ENCODE measurements at regions not wholly inside any gene's neighbourhood (a gene's known extent, or its start where the extent isn't known, plus 50 kb on each side); places are given as distances from the start of the nearest gene placed in this dataset.

DNA sequence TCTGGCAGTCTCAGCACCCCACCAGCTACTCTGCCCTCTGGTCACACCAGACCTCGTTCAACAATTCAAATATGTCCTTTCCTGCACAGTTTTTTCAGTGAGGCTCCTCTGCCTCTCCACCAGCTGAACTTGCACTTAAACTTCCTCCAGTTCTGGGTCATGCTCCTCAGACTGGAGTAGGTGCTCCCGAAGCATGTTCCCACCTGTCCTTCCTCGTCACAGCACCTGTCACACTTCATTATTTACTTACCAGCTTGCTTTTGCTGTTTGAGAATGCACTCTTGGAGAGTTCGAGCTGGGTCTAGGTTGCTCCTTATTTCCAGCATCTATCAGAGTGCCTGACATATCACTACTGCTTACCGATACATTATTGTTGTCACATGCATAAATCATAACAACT, 144.8 kb upstream of the TTC29 start:
- CTCF ChIA-PET: interaction anchor here in 1 of 2 donors (0.5 kb wide), 1 partner anchor 1348 kb away, joined by 3 read pairs; no protein-coding TSS in a partner anchor
- POLR2A ChIA-PET: no interaction called here
- no peaks in the 10 kb centered on the region for H3K9me3 Mint-ChIP-seq

DNA sequence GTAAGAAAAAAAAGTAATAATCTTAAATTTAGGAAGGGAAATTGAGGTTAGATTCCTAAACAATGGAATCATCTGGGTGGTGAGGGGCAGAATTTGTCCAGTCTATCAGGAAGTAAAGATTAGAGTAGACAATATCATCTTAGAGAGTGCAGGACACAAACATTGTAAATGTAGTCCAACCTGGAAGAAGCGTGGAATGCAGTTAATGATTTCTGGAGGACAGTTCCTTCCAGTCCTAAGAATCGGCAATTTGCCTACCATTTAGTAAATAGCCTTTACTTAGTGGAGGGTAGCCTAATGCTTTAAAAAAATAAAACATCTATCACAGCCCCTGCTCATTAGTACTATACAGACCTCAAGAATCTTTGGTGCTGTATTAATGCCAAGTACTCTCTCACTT, 147.5 kb upstream of the TTC29 start:
- H3K9me3 ChIP-seq: no peaks in the 10 kb centered on the region
- H3K9me3 Mint-ChIP-seq: no peaks in the 10 kb centered on the region
- CTCF ChIA-PET: no interaction called here
- peaks cover 22 to 23% of the 10 kb centered on the region in 2 donors for H3K27me3 Mint-ChIP-seq
- WGBS (ENCODE audit: insufficient coverage): no CpG with 5 or more reads among the region's 2 CpGs
- POLR2A ChIA-PET: no interaction called here
- H3K27ac Mint-ChIP-seq: no peak overlapping the region
- no peak overlapping the region for H3K4me3 ChIP-seq (ENCODE audit: control insufficient read depth in 1 of 2, extremely low read depth in 1 of 2, low read length in 1 of 2)
- no peak overlapping the region for H3K27ac ChIP-seq (ENCODE audit: low read length)
- H3K4me1 ChIP-seq (ENCODE audit: control insufficient read depth in 1 of 2, extremely low read depth in 1 of 2, insufficient read depth in 2 of 2, low read length in 2 of 2): no peaks in the 10 kb centered on the region
- no peaks in the 10 kb centered on the region for H3K36me3 Mint-ChIP-seq
- no peaks in the 10 kb centered on the region for H3K27me3 ChIP-seq (replicated peaks in 1 of 2; ENCODE audit: control insufficient read depth in 2 of 2, extremely low read depth in 1 of 2, insufficient read depth in 2 of 2, low read length in 1 of 2)
- H3K4me1 Mint-ChIP-seq: no peaks in the 10 kb centered on the region
- H3K36me3 ChIP-seq (ENCODE audit: control insufficient read depth in 2 of 2, extremely low read depth in 1 of 2, insufficient read depth in 1 of 2, low read length in 1 of 2): no peaks in the 10 kb centered on the region
- H3K4me3 Mint-ChIP-seq: no peak overlapping the region
- no peak for ATAC-seq (replicated peaks in 1 of 4)
- no peak for DNase-seq

More for the DNA sequence above, 144.8 kb upstream of the TTC29 start:
- Mint-ChIP-seq H3K27me3 (peaks cover 21 to 27% of the 10 kb centered on the region in 2 donors), H3K27ac (no peak overlapping the region), H3K4me1 (no peaks in the 10 kb centered on the region), H3K4me3 (no peak overlapping the region), H3K36me3 (no peaks in the 10 kb centered on the region)
- no peak for DNase-seq
- H3K27me3 ChIP-seq (replicated peaks in 1 of 2; ENCODE audit: control insufficient read depth in 2 of 2, extremely low read depth in 1 of 2, insufficient read depth in 2 of 2, low read length in 1 of 2): no peaks in the 10 kb centered on the region
- H3K9me3 ChIP-seq: no peaks in the 10 kb centered on the region
- H3K36me3 ChIP-seq (ENCODE audit: control insufficient read depth in 2 of 2, extremely low read depth in 1 of 2, insufficient read depth in 1 of 2, low read length in 1 of 2): no peaks in the 10 kb centered on the region
- H3K4me1 ChIP-seq (ENCODE audit: control insufficient read depth in 1 of 2, extremely low read depth in 1 of 2, insufficient read depth in 2 of 2, low read length in 2 of 2): no peaks in the 10 kb centered on the region
- WGBS (ENCODE audit: insufficient coverage): 60% methylated on average over 5 of the region's 5 CpGs
- H3K4me3 ChIP-seq (ENCODE audit: control insufficient read depth in 1 of 2, extremely low read depth in 1 of 2, low read length in 1 of 2): no peak overlapping the region
- no peak overlapping the region for H3K27ac ChIP-seq (ENCODE audit: low read length)
- no peak for ATAC-seq (replicated peaks in 1 of 4)

DNA sequence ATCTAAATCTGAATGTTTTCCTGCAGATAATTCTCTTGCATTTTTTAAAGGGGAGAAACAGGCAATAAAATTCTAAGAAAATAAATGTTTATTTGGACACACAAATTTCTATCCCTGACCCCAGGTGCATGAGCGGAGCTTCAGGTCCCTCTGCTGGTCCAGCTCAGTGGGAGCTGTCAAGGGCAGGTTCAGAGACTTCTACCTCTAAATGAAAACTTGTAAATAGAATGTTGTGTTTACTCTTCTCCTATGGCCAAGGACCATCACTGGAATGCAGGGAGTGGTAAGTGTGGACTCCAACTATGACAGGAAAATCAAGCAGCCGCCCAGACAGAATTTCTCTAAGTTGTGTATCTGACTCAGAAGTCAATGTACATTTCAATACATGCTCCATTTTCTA, 148.6 kb upstream of the TTC29 start:
- ChIA-PET CTCF (no interaction called here), POLR2A (no interaction called here)
- no peak for ATAC-seq (replicated peaks in 1 of 4)

DNA sequence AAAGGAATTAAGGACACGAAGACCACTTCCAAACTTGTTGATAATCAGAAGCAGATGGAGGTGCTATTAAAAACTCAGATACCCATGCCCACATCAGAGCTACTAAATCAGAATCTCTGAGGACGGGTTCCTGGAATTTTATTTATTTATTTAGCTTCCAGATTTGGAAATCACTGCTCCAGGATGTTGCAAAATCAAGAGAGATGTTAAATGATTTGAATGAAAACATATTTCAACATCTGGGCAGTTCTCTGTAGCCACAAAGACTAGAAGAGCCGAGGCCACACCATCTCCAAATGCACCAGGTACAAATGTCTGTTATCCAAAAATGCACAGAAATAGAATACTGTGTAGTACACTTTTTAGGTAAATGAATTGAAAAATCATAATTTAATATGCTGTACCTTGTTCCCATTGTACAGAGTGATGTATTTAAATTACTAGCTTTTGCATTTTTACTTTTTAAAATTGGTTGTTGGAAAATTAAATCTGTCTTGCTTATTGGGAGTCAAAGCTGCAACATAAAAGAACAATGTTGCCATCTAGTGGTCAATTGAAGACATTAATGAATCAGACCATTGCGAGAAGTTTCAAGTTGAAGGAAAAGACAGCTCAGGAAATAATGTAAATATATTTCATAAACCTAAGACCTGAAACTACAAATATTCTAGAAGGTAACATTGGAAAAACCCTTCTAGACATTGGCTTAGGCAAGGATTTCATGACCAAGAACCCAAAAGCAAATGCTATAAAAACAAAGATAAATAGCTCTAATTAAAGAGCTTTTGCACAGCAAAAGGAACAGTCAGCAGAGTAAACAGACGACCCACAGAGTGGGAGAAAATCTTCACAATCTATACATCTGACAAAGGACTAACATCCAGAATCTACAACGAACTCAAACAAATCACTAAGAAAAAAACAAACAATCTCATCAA, 151.3 kb upstream of the TTC29 start:
- H3K27me3 ChIP-seq (replicated peaks in 1 of 2; ENCODE audit: control insufficient read depth in 2 of 2, extremely low read depth in 1 of 2, insufficient read depth in 2 of 2, low read length in 1 of 2): peaks cover 0 to 5% of the 10 kb centered on the region in 2 experiments
- ChIA-PET CTCF (interaction anchor here (0.5 to 4.2 kb wide), 26 partner anchors 11 to 1285 kb away, joined by 3 to 56 read pairs (median 6); no protein-coding TSS in a partner anchor), POLR2A (no interaction called here)
- no peaks in the 10 kb centered on the region for H3K9me3 Mint-ChIP-seq
- no peak overlapping the region for H3K4me3 ChIP-seq (ENCODE audit: control insufficient read depth in 1 of 2, extremely low read depth in 1 of 2, low read length in 1 of 2)
- H3K36me3 Mint-ChIP-seq: no peaks in the 10 kb centered on the region
- H3K9me3 ChIP-seq: no peaks in the 10 kb centered on the region
- no peak overlapping the region for H3K27ac Mint-ChIP-seq
- no peaks in the 10 kb centered on the region for H3K36me3 ChIP-seq (ENCODE audit: control insufficient read depth in 2 of 2, extremely low read depth in 1 of 2, insufficient read depth in 1 of 2, low read length in 1 of 2)
- ATAC-seq (replicated peaks in 1 of 4) (no peak), DNase-seq (peak in 1 of 35 experiments; percentile 65)
- peaks cover 10 to 24% of the 10 kb centered on the region in 2 donors for H3K27me3 Mint-ChIP-seq
- H3K27ac ChIP-seq (ENCODE audit: low read length): no peak overlapping the region
- no peak overlapping the region for H3K4me3 Mint-ChIP-seq
- H3K4me1 ChIP-seq (ENCODE audit: control insufficient read depth in 1 of 2, extremely low read depth in 1 of 2, insufficient read depth in 2 of 2, low read length in 2 of 2): no peaks in the 10 kb centered on the region
- no CpG with 5 or more reads among the region's 6 CpGs for WGBS (ENCODE audit: insufficient coverage)
- H3K4me1 Mint-ChIP-seq: no peaks in the 10 kb centered on the region

More for the DNA sequence above, 148.6 kb upstream of the TTC29 start:
- Mint-ChIP-seq H3K4me1 (no peaks in the 10 kb centered on the region), H3K27me3 (peaks cover 18 to 22% of the 10 kb centered on the region in 2 donors), H3K9me3 (no peaks in the 10 kb centered on the region), H3K36me3 (no peaks in the 10 kb centered on the region), H3K27ac (no peak overlapping the region), H3K4me3 (no peak overlapping the region)
- Histone ChIP-seq H3K27ac (ENCODE audit: low read length) (no peak overlapping the region), H3K27me3 (replicated peaks in 1 of 2; ENCODE audit: control insufficient read depth in 2 of 2, extremely low read depth in 1 of 2, insufficient read depth in 2 of 2, low read length in 1 of 2) (no peaks in the 10 kb centered on the region), H3K36me3 (ENCODE audit: control insufficient read depth in 2 of 2, extremely low read depth in 1 of 2, insufficient read depth in 1 of 2, low read length in 1 of 2) (no peaks in the 10 kb centered on the region), H3K4me3 (ENCODE audit: control insufficient read depth in 1 of 2, extremely low read depth in 1 of 2, low read length in 1 of 2) (no peak overlapping the region), H3K9me3 (no peaks in the 10 kb centered on the region), H3K4me1 (ENCODE audit: control insufficient read depth in 1 of 2, extremely low read depth in 1 of 2, insufficient read depth in 2 of 2, low read length in 2 of 2) (no peaks in the 10 kb centered on the region)
- DNase-seq: no peak
- no CpG with 5 or more reads among the region's 2 CpGs for WGBS (ENCODE audit: insufficient coverage)

GRCh38 chr4:147101678-147102077, 156.0 kb upstream of the TTC29 start:
- no peaks in the 10 kb centered on the region for H3K36me3 Mint-ChIP-seq
- Histone ChIP-seq H3K4me1 (ENCODE audit: control insufficient read depth in 1 of 2, extremely low read depth in 1 of 2, insufficient read depth in 2 of 2, low read length in 2 of 2) (no peaks in the 10 kb centered on the region), H3K9me3 (no peaks in the 10 kb centered on the region), H3K4me3 (ENCODE audit: control insufficient read depth in 1 of 2, extremely low read depth in 1 of 2, low read length in 1 of 2) (no peak overlapping the region), H3K36me3 (ENCODE audit: control insufficient read depth in 2 of 2, extremely low read depth in 1 of 2, insufficient read depth in 1 of 2, low read length in 1 of 2) (no peaks in the 10 kb centered on the region), H3K27ac (ENCODE audit: low read length) (no peak overlapping the region), H3K27me3 (replicated peaks in 1 of 2; ENCODE audit: control insufficient read depth in 2 of 2, extremely low read depth in 1 of 2, insufficient read depth in 2 of 2, low read length in 1 of 2) (peaks cover 0 to 8% of the 10 kb centered on the region in 2 experiments)
- no peak for DNase-seq
- 50% methylated on average over 1 of the region's 2 CpGs for WGBS (ENCODE audit: insufficient coverage)
- no peak for ATAC-seq (replicated peaks in 1 of 4)
- ChIA-PET CTCF (interaction anchor here in 1 of 2 donors (1.2 kb wide), 1 partner anchor 82 kb away, joined by 5 read pairs; no protein-coding TSS in a partner anchor), POLR2A (no interaction called here)
- no peak overlapping the region for H3K27ac Mint-ChIP-seq
- peaks cover 13 to 33% of the 10 kb centered on the region in 2 donors for H3K27me3 Mint-ChIP-seq
- no peaks in the 10 kb centered on the region for H3K9me3 Mint-ChIP-seq
- no peak overlapping the region for H3K4me3 Mint-ChIP-seq
- H3K4me1 Mint-ChIP-seq: no peaks in the 10 kb centered on the region

GRCh38 chr4:147102596-147102995, 156.9 kb upstream of the TTC29 start:
- no CpG with 5 or more reads among the region's 1 CpG for WGBS (ENCODE audit: insufficient coverage)
- POLR2A ChIA-PET: no interaction called here

More at GRCh38 chr4:147102596-147102995, 156.9 kb upstream of the TTC29 start:
- Mint-ChIP-seq H3K4me3 (no peak overlapping the region), H3K9me3 (no peaks in the 10 kb centered on the region), H3K4me1 (no peaks in the 10 kb centered on the region), H3K27ac (no peak overlapping the region), H3K36me3 (no peaks in the 10 kb centered on the region), H3K27me3 (peaks cover 8 to 27% of the 10 kb centered on the region in 2 donors)
- Histone ChIP-seq H3K27me3 (replicated peaks in 1 of 2; ENCODE audit: control insufficient read depth in 2 of 2, extremely low read depth in 1 of 2, insufficient read depth in 2 of 2, low read length in 1 of 2) (peaks cover 0 to 8% of the 10 kb centered on the region in 2 experiments), H3K9me3 (no peaks in the 10 kb centered on the region), H3K27ac (ENCODE audit: low read length) (no peak overlapping the region), H3K36me3 (ENCODE audit: control insufficient read depth in 2 of 2, extremely low read depth in 1 of 2, insufficient read depth in 1 of 2, low read length in 1 of 2) (no peaks in the 10 kb centered on the region), H3K4me1 (ENCODE audit: control insufficient read depth in 1 of 2, extremely low read depth in 1 of 2, insufficient read depth in 2 of 2, low read length in 2 of 2) (no peaks in the 10 kb centered on the region), H3K4me3 (ENCODE audit: control insufficient read depth in 1 of 2, extremely low read depth in 1 of 2, low read length in 1 of 2) (no peak overlapping the region)
- DNase-seq (no peak), ATAC-seq (replicated peaks in 1 of 4) (no peak)
- CTCF ChIA-PET: interaction anchor here (0.6 to 1.0 kb wide), 3 partner anchors 10 to 673 kb away, joined by 3 to 4 read pairs (median 3); no protein-coding TSS in a partner anchor
